Colonic mucosa (tissue), 4 donors: ENCODE measurements at regions not wholly inside any gene's neighbourhood (a gene's known extent, or its start where the extent isn't known, plus 50 kb on each side); places are given as distances from the start of the nearest gene placed in this dataset.

Source experiments
- DNase-seq: peaks from one replicate; pipeline ENCODE4 v3.0.0-alpha.2; 2020
- H3K27ac ChIP-seq: fragments of 200-600 bp; one replicate; pipeline ENCODE4 v1.8.0; 2021
- H3K27me3 ChIP-seq: fragments of 200-600 bp; one replicate; pipeline ENCODE4 v1.8.0; 2021
- H3K36me3 ChIP-seq: fragments of 200-600 bp; one replicate; pipeline ENCODE4 v1.8.0; 2021
- H3K4me1 ChIP-seq: fragments of 200-600 bp; one replicate; pipeline ENCODE4 v1.8.0; 2021; ENCODE audit warnings: mild to moderate bottlenecking
- H3K4me3 ChIP-seq: fragments of 200-600 bp; one replicate; pipeline ENCODE4 v1.8.0; 2021
- H3K9ac ChIP-seq, 2 donors: one replicate each; pipeline ENCODE4 v1.7.0; 2013; ENCODE audit warnings: control low read depth in 2 of 2, low read depth in 2 of 2, low read length in 2 of 2
- H3K9me3 ChIP-seq: fragments of 200-600 bp; one replicate; pipeline ENCODE4 v1.8.0; 2021
- CTCF ChIP-seq: fragments of 200-600 bp; IDR thresholded peaks from one replicate; pipeline ENCODE4 v1.8.0; 2022; ENCODE audit warnings: antibody characterized with exemption, mild to moderate bottlenecking
- intact Hi-C: fragments of 100-400 bp; cut with DNase I; formaldehyde crosslinking; loops from one replicate; pipeline ENCODE4 v1.14.1; 2022
- donor health status: healthy.
- donor health status: DM: no; HTN: no; CAD: no.
- donor health status: DM: no; HTN: no; CAD: no.

- DNase-seq = no peak
- no peaks in the 10 kb centered on the region for H3K9me3 ChIP-seq
- H3K27ac ChIP-seq = no peak overlapping the region
- no peak overlapping the region for H3K9ac ChIP-seq
- no peak for TF ChIP-seq CTCF
- no peaks in the 10 kb centered on the region for H3K27me3 ChIP-seq
- H3K4me3 ChIP-seq = no peak overlapping the region
- H3K4me1 ChIP-seq = no peaks in the 10 kb centered on the region
- intact Hi-C loops = no loop called here
- no peaks in the 10 kb centered on the region for H3K36me3 ChIP-seq
Measured at GRCh38 chr11:19601235-19601634, 111.4 kb upstream of the NAV2 start.

DNA sequence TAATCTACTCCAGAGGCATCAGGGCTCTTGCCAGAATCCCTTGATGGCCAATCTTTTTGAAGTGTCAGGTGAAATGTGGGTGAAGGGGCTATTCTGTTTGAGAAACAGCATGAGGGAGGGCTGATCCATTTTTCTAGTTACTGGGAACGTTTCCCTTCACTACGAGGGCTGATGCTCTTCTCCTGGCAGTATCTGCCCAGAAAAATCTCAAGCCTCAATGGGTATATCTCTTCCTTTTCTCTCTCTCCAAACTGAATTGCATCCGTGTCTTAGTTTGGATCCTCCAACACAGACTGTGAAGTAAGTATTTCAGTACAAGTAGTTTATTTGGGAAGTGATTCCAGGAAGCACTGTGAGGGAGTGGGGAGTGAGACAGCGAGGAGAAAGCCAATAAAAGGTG lies 113.0 kb upstream of the NAV2 start:
- no peaks in the 10 kb centered on the region for H3K27me3 ChIP-seq
- no peaks in the 10 kb centered on the region for H3K9me3 ChIP-seq
- H3K36me3 ChIP-seq = no peaks in the 10 kb centered on the region
- intact Hi-C loops = no loop called here
- no peak for DNase-seq
- TF ChIP-seq CTCF = no peak
- H3K4me1 ChIP-seq = no peaks in the 10 kb centered on the region
- no peak overlapping the region for H3K27ac ChIP-seq
- no peak overlapping the region for H3K9ac ChIP-seq
- H3K4me3 ChIP-seq = no peak overlapping the region

- no peak for TF ChIP-seq CTCF
- Histone ChIP-seq H3K9ac (no peak overlapping the region), H3K36me3 (no peaks in the 10 kb centered on the region), H3K27me3 (no peaks in the 10 kb centered on the region), H3K4me3 (no peak overlapping the region), H3K9me3 (no peaks in the 10 kb centered on the region), H3K27ac (no peak overlapping the region), H3K4me1 (no peaks in the 10 kb centered on the region)
- intact Hi-C loops = no loop called here
- no peak for DNase-seq
Measured at GRCh38 chr11:19598876-19599486, 113.7 kb upstream of the NAV2 start.

- Histone ChIP-seq H3K4me1 (no peaks in the 10 kb centered on the region), H3K27ac (no peak overlapping the region), H3K9ac (no peak overlapping the region), H3K27me3 (no peaks in the 10 kb centered on the region), H3K9me3 (no peaks in the 10 kb centered on the region), H3K36me3 (no peaks in the 10 kb centered on the region), H3K4me3 (no peak overlapping the region)
- no peak for TF ChIP-seq CTCF
- no peak for DNase-seq
- intact Hi-C loops = no loop called here
Measured at GRCh38 chr11:19598456-19598855, 114.2 kb upstream of the NAV2 start.

DNA sequence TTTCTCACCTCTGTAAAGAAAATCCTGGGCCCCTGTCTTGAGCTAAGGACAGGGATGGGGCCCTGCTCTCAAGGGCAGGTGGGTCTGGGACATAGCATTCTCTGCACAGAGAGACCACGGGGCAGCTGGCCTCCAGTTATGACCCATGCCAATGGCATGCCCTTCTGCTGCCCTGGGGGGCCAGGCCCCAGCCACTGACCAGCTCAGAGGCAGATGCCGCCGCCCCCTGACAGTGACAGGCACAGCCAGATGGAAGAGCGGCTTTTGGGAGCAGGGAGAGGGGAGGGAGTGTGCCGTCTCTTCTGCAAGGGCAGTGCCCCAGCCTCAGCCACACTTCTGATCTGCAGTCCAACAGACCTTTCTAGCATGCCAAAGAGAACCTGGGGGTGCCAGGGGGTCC lies 114.8 kb upstream of the NAV2 start:
- no peak overlapping the region for H3K27ac ChIP-seq
- intact Hi-C loops = no loop called here
- DNase-seq = no peak

More for the DNA sequence above, 114.8 kb upstream of the NAV2 start:
- no peak overlapping the region for H3K9ac ChIP-seq
- no peak for TF ChIP-seq CTCF
- H3K4me1 ChIP-seq = no peaks in the 10 kb centered on the region
- H3K9me3 ChIP-seq = no peaks in the 10 kb centered on the region
- H3K36me3 ChIP-seq = no peaks in the 10 kb centered on the region
- no peak overlapping the region for H3K4me3 ChIP-seq
- H3K27me3 ChIP-seq = no peaks in the 10 kb centered on the region
